ENCODE measurements at regions not wholly inside any gene's neighbourhood (a gene's known extent, or its start where the extent isn't known, plus 50 kb on each side); places are given as distances from the start of the nearest gene placed in this dataset.
"Not testable (repeated sequence)": the region's sequence is repeated elsewhere in the genome, so short reads cannot be mapped to it uniquely, and the experiment has no call there.

DNA sequence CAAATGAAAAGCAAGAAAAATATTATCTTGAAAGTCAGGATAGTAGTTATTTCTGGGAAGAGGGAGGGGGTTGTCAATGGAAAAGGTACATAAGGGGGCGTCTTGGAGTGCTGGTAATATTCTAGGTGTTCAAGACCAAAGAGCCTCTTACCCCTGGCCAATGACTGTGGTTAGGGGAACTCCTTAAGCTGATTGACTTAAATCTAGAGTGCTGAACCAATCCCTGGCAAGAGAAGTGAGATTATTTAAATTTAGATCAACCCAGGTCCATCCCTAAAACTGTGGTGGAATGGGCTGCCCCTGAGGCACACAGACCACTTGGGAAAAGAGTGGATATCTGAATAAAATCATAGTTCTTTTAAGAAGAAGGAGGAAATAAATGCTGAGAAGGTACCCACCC is 174.1 kb downstream of the COPRS start:
- Mint-ChIP-seq H3K36me3 (no peaks in the 10 kb centered on the region), H3K27ac (no peak overlapping the region), H3K9me3 (no peaks in the 10 kb centered on the region), H3K4me3 (no peak overlapping the region), H3K4me1 (peaks cover 7% of the 10 kb centered on the region)
- no peak for ATAC-seq
- no peak for DNase-seq (ENCODE audit: low spot score in 2 of 2)

DNA sequence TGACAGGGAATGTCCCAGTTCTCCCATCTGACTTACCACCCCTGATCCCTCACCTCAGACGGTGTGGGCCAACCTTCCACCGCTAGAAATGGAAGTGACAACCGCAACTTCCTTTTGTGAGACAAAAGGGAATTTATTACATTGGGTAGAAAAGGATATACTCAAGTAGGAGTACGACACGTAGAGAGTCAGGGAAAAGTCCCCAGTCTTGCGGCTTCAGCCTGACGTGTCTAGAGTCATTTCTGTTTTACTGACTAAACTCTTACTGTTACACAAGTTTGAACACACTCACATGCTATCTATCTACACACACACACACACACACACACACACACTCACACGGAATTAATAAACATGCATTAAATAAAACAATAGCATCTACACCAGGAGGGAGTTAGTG is 178.9 kb downstream of the COPRS start:
- H3K27ac Mint-ChIP-seq = no peak overlapping the region
- H3K36me3 Mint-ChIP-seq = no peaks in the 10 kb centered on the region
- DNase-seq (ENCODE audit: low spot score in 2 of 2) (peak; percentile 12 to 70), ATAC-seq (peak; percentile 96)
- H3K4me3 Mint-ChIP-seq = peak overlapping the region; percentile 23
- H3K9me3 Mint-ChIP-seq = no peaks in the 10 kb centered on the region
- H3K4me1 Mint-ChIP-seq = peaks cover 23% of the 10 kb centered on the region

DNA sequence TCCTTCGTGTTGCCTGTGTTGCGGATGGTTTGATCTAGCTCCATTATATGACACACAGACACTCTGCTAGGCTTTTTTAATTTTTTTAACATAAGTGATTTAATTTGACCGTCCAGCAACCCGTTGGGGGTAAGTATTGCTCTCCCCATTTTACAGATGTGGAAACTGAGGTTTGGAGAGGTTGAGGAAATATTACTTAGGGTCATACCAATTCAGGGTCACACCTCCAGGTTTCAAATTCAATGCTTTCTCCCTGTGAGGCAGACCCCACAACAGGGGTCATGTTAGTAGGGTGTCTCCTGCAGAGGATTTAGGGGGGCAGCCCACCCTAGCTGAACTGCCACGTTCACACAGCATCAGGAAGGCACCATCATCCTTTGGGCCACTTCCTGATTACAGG is 179.4 kb downstream of the COPRS start:
- no peak for DNase-seq (ENCODE audit: low spot score in 2 of 2)

DNA sequence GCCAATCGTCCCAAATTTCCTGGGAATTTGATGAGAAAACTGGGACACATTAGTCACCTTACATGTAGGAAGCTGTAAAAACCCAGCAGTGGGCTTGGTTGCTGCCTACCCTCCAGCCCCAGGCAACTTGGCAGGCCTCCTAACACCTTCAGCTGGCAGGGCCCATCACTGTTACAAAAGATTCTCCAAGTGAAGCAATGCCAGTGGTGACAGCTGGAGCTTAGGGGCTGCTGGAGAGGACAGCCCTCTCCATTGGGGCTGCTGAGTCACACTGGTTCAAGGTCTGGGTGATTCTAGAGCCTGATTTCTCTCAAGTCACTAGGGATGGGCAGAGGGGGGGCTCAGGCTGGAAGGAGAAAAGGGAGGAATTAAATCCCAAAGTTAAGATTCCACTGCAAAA is 180.6 kb downstream of the COPRS start:
- ATAC-seq (no peak), DNase-seq (ENCODE audit: low spot score in 2 of 2) (no peak)
- Mint-ChIP-seq H3K36me3 (no peaks in the 10 kb centered on the region), H3K4me1 (peaks cover 29% of the 10 kb centered on the region), H3K27ac (no peak overlapping the region), H3K4me3 (no peak overlapping the region), H3K9me3 (no peaks in the 10 kb centered on the region)

More for the DNA sequence above, 179.4 kb downstream of the COPRS start:
- Mint-ChIP-seq H3K27ac (no peak overlapping the region), H3K4me3 (peak overlapping the region; percentile 23), H3K36me3 (no peaks in the 10 kb centered on the region), H3K9me3 (no peaks in the 10 kb centered on the region), H3K4me1 (peaks cover 28% of the 10 kb centered on the region)
- ATAC-seq = no peak

DNA sequence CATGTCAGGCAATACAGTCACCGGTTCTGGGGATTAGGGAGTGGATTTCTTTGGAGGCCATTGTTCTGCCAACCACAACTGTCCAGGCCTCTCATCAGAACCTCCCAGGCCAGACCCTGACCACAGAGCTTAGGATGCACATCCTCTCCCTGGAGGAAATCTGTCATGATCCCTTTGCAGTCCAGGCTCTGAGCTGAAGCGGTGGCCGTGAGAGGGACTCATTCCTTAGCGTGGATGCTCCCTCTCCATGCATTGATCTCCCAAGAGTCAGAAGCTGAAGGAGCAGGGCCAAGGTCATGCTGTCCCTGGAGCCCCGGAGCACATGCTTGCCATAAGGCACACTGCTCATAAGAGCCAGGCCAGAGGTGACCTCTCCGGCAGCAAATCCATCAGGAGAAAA is 181.4 kb downstream of the COPRS start:
- no peak overlapping the region for H3K4me3 Mint-ChIP-seq
- DNase-seq (ENCODE audit: low spot score in 2 of 2) = no peak

DNA sequence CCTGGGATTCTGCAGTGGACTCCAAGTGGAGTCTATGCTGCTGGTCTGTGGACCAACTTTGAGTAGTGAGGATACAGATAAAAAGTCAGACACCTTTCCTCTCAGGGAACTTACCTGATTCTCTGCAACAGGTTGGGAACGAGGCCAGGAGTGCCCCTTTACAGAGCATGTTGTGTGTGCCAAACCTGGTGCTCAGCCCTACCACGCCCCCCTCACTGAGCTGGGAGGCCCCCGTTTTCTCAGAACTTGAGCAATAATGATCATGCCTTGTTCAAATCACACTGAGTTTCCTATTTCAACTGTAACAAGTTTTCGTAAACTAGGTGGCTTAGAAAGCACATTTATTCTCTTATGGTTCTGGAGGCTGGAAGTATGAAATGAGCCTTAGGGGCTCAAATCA is 182.0 kb downstream of the COPRS start:
- DNase-seq (ENCODE audit: low spot score in 2 of 2) (no peak), ATAC-seq (no peak)
- Mint-ChIP-seq H3K36me3 (no peaks in the 10 kb centered on the region), H3K4me3 (no peak overlapping the region), H3K27ac (no peak overlapping the region), H3K4me1 (peaks cover 29% of the 10 kb centered on the region), H3K9me3 (no peaks in the 10 kb centered on the region)

More for the DNA sequence above, 181.4 kb downstream of the COPRS start:
- Mint-ChIP-seq H3K4me1 (peaks cover 29% of the 10 kb centered on the region), H3K36me3 (no peaks in the 10 kb centered on the region), H3K9me3 (no peaks in the 10 kb centered on the region), H3K27ac (no peak overlapping the region)
- no peak for ATAC-seq

DNA sequence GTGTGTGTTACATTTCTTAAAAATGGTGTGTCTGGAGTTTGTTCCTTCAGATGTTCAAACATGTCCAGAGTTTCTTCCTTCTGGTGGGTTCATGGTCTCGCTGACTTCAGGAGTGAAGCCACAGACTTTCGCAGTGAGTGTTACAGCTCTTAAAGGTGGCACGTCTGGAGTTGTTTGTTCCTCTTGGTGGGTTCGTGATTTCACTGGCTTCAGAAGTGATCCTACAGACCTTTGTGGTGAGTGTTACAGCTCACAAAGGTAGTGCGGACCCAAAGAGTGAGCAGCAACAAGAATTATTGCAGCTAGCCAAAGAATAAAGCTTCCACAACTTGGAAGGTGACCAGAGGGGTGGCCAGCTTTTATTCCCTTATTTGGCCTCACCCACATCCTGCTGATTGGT is 183.7 kb downstream of the COPRS start:
- ATAC-seq; H3K9me3 Mint-ChIP-seq; DNase-seq (ENCODE audit: low spot score in 2 of 2); H3K36me3 Mint-ChIP-seq; H3K4me3 Mint-ChIP-seq; H3K27ac Mint-ChIP-seq: not testable (repeated sequence)
- peaks cover 27% of the 10 kb centered on the region for H3K4me1 Mint-ChIP-seq

DNA sequence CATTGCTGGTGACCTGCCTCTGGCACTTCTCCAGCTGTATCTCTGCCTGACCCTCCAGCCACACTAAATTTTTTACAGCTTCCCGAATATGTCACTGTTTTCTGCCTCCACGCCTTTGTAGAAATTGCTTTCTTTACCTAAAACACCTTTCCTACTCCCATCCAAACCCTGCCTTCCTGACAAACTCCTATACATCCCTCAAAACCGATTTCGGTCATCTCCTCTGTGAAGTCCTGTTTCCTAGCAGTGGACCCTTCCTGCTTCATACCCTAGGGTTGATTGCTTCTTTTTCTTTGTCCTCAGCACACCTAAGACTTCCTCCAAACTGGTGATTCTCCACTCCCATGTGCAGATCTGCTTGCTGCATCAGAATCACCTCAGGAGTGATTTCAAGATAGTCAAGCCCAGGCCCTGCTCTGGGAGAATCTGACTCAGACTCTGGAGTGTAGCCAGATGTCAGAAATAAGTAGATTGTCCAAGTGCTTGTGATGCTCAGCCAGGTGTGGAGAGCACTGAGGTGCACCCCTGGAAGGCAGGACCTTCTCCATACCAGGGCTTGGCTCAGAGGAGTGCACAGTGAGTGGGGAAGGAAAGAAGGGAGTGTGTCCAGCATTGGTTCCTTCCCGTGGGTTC is 184.2 kb downstream of the COPRS start:
- Mint-ChIP-seq H3K4me3 (no peak overlapping the region), H3K4me1 (peaks cover 21% of the 10 kb centered on the region), H3K27ac (no peak overlapping the region), H3K36me3 (no peaks in the 10 kb centered on the region), H3K9me3 (no peaks in the 10 kb centered on the region)
- peak; percentile 58 for ATAC-seq
- DNase-seq (ENCODE audit: low spot score in 2 of 2) = no peak

DNA sequence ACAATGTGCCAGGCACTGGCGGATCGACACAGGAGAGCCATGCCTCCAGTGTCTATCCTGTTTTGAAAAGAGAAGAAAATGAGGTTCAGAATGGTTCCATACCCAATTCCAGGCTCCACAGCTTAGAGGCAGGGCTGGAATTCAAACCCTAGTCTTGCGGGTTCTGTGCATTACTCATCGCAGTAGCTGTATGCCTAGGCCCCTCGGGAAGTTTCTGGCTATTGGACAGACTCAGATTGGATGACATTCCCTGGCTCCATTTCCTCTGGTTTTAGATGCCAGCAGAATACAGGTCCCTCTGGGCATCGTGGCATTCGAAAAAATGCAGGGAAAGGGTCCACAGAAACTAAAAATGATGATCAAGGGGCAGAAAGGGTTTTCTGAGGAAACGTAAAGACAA is 184.7 kb downstream of the COPRS start:
- Mint-ChIP-seq H3K4me1 (peaks cover 17% of the 10 kb centered on the region), H3K4me3 (no peak overlapping the region), H3K36me3 (no peaks in the 10 kb centered on the region), H3K9me3 (peaks cover 4% of the 10 kb centered on the region), H3K27ac (no peak overlapping the region)
- DNase-seq (ENCODE audit: low spot score in 2 of 2) = no peak
- ATAC-seq = no peak

DNA sequence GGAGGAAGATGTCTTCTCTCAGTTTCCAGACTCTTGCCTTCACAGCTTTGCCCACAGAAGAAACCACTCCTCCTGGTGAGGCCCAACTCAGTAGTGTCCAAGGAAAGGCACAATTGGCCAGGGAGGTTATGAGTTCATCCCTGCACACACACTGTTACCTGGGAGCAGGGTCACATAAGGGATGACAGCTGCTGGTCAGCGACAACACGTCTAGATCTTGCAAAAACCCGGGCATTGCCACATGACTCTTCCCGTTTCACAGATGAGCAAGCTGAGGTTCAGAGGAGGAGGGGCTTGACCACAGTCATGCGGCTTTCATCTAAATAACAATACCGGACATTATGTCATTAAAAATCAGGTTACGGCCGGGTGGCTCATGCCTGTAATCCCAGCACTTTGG is 186.0 kb downstream of the COPRS start:
- DNase-seq (ENCODE audit: low spot score in 2 of 2) (no peak), ATAC-seq (no peak)
- H3K27ac Mint-ChIP-seq = no peak overlapping the region
- peaks cover 4% of the 10 kb centered on the region for H3K9me3 Mint-ChIP-seq
- no peak overlapping the region for H3K4me3 Mint-ChIP-seq
- H3K4me1 Mint-ChIP-seq = peaks cover 23% of the 10 kb centered on the region
- H3K36me3 Mint-ChIP-seq = no peaks in the 10 kb centered on the region

DNA sequence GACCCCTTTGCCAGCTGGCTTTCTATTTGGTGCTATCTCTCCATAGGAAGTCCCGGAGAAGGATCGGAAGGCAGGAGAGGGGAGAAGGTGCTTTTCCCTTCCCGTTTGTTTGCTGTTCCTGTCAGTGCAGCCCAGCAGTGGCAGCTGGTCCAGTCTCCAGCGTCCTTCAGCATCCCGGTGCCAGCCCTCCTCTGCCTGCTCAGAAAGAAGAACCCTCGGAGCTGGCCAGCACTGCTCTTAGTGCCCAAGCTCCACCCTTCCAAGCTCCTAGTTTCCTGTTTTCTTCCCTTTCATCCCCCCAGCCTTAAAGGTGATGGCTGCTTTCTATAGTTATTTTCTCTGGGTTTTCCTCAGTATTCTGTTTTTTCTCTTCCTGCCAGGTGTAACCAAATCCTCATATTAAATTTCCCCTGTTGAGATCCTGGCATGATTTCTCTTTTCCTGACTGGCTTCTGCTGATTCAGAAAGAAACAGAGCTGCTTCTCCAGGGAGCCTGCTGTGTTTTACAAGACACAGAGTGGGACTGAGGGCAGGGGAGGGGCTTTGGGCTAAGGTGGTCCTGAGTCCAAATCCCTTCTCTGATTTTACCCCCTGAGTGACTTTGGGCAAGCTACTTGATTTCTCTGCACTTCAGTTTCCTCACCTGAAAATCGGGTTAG is 186.8 kb downstream of the COPRS start:
- DNase-seq (ENCODE audit: low spot score in 2 of 2) (no peak), ATAC-seq (no peak)
- H3K9me3 Mint-ChIP-seq = peaks cover 6% of the 10 kb centered on the region
- H3K36me3 Mint-ChIP-seq = no peaks in the 10 kb centered on the region
- no peak overlapping the region for H3K27ac Mint-ChIP-seq
- no peak overlapping the region for H3K4me3 Mint-ChIP-seq
- H3K4me1 Mint-ChIP-seq = peaks cover 20% of the 10 kb centered on the region

DNA sequence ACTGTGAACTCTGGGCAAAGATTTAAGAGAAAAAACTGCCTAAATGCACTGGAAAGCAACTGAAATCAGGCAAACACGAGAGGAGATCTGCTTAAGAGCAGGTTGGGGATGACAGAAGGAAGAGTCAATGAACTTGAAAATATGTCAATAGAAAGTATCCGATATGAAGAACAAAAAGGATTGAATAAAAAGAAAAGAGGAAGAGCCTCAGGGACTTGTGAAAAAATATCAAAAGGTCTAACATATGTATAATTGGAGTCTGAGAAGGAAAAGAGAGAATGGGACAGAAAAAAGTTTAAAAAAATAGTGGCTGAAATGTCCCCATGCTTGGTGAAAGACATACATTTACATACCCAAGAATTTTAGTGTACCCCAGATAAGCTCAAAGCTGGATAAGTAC is 195.5 kb downstream of the COPRS start:
- Mint-ChIP-seq H3K36me3 (no peaks in the 10 kb centered on the region), H3K27ac (no peak overlapping the region), H3K9me3 (peaks cover 13% of the 10 kb centered on the region), H3K4me3 (no peak overlapping the region), H3K4me1 (peaks cover 14% of the 10 kb centered on the region)
- DNase-seq (ENCODE audit: low spot score in 2 of 2) (no peak), ATAC-seq (no peak)

DNA sequence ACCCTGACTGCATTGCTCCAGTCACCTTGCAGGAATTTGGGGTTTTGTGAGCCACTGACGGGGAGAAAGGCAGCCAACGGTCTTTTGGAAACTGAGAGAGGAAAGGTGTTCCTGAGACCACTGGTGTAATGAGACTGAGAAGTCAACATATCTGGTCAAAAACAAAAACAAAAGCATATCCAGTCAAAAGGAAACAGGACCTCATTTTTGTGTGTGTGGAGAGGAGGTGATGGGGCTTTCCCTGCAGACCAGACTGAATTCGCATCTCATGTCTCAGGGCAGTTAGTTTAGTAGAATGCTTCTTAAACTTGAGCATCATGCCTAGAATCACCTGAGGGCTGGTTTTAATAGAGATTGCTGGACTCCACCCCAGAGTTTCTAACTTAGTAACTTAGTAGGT is 198.4 kb downstream of the COPRS start:
- DNase-seq (ENCODE audit: low spot score in 2 of 2) (no peak), ATAC-seq (peak; percentile 69)
- H3K36me3 Mint-ChIP-seq = no peaks in the 10 kb centered on the region
- no peak overlapping the region for H3K27ac Mint-ChIP-seq
- peaks cover 10% of the 10 kb centered on the region for H3K9me3 Mint-ChIP-seq
- H3K4me3 Mint-ChIP-seq = no peak overlapping the region
- peaks cover 4% of the 10 kb centered on the region for H3K4me1 Mint-ChIP-seq

DNA sequence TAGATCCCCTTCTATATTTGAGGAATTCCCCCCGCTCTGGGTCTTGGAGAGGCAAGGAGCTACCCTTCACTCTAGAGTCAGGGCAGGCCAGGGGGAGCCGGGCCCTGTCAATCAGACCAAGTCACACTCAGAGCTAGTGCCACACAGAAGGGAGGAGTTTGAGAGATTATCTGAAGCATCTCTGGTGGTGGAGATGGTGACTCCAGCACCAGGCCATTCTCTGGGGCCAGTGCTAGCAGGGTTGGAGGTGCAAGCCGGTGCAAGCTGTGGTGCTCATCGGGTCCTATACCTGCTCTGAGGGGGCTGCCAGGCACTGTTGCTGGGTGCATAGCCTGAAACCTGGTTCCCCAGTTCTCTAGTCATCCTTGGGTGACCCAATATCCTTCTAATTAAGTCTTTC is 201.2 kb downstream of the COPRS start:
- Mint-ChIP-seq H3K36me3 (no peaks in the 10 kb centered on the region), H3K4me1 (peaks cover 4% of the 10 kb centered on the region), H3K4me3 (no peak overlapping the region), H3K9me3 (peaks cover 4% of the 10 kb centered on the region), H3K27ac (no peak overlapping the region)
- ATAC-seq = no peak
- no peak for DNase-seq (ENCODE audit: low spot score in 2 of 2)

DNA sequence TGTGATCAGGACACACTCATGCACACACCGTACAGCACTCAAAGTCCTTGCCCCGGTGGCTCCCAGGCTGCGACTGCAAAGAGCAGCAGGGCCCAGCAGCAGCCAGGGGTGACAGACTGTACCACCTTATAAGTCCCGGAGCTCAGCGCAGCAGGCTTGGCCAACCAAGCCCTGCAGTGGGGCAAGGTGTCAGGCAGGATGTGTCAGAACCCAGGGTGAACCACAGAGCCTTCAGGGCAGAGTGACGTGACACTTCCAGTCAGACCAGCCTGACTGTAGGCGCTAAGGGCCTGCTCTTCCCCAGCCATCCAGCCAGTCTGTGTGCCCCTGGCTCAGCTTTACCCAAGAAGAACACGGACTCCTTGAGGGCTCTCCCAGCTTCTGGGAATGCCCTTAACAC is 204.1 kb downstream of the COPRS start:
- peak; percentile 8 to 72 for DNase-seq (ENCODE audit: low spot score in 2 of 2)
- ATAC-seq = peak; percentile 99
- H3K27ac Mint-ChIP-seq = no peak overlapping the region
- no peaks in the 10 kb centered on the region for H3K9me3 Mint-ChIP-seq
- H3K4me1 Mint-ChIP-seq = no peaks in the 10 kb centered on the region
- no peak overlapping the region for H3K4me3 Mint-ChIP-seq
- H3K36me3 Mint-ChIP-seq = no peaks in the 10 kb centered on the region

DNA sequence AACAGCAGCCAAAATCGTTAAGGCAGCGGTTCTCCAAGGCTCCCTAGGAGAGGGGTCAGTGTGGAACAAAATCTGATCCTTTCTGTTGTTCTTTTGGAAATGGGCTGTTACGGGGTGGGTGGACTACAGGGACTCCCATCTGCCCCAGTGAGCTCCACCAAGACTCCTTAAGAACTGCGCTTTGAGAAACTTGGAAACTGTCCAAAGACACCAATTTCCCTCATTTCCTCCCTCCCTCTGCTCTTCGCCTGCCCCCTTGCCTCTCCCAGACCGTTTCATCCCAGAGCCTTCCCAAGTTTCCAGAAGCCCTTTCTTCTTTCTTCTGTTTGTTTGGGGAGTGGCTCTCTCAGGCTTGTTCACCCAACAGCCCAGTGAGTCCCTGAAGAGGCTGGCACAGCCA is 205.4 kb downstream of the COPRS start:
- no peak for ATAC-seq
- no peaks in the 10 kb centered on the region for H3K9me3 Mint-ChIP-seq
- peak overlapping the region; percentile 4 for H3K27ac Mint-ChIP-seq
- no peak overlapping the region for H3K4me3 Mint-ChIP-seq
- H3K4me1 Mint-ChIP-seq = no peaks in the 10 kb centered on the region
- H3K36me3 Mint-ChIP-seq = no peaks in the 10 kb centered on the region
- no peak for DNase-seq (ENCODE audit: low spot score in 2 of 2)
